ENCODE measurements at regions not wholly inside any gene's neighbourhood (a gene's known extent, or its start where the extent isn't known, plus 50 kb on each side); places are given as distances from the start of the nearest gene placed in this dataset.

DNA sequence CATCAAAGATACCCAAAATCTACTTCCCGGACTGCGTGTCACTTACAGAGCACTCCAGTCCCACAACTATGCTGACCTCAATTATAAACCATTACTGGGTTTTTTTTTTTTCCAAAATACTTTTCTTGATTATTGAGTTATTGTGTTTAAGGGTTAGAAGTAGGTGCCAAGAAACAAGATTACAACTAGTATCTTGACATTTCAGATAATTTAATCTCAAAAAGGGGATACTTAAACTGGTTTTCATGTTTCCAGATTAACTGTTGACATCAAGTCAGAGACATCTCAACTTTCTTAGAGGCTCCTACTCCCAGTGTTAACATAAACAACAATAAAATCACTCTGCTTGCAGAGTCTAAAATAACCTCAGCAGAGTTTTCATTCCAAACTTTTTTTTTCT, 131.2 kb upstream of the ARID2 start:
- no peak for TF ChIP-seq EZH2phosphoT487 (IDR thresholded peaks at IDR 0.05; ENCODE audit: low read depth)
- TF ChIP-seq, protein P1, sequence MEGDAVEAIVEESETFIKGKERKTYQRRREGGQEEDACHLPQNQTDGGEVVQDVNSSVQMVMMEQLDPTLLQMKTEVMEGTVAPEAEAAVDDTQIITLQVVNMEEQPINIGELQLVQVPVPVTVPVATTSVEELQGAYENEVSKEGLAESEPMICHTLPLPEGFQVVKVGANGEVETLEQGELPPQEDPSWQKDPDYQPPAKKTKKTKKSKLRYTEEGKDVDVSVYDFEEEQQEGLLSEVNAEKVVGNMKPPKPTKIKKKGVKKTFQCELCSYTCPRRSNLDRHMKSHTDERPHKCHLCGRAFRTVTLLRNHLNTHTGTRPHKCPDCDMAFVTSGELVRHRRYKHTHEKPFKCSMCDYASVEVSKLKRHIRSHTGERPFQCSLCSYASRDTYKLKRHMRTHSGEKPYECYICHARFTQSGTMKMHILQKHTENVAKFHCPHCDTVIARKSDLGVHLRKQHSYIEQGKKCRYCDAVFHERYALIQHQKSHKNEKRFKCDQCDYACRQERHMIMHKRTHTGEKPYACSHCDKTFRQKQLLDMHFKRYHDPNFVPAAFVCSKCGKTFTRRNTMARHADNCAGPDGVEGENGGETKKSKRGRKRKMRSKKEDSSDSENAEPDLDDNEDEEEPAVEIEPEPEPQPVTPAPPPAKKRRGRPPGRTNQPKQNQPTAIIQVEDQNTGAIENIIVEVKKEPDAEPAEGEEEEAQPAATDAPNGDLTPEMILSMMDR (IDR thresholded peaks at IDR 0.05; ENCODE audit: low read depth, low read length) = no peak
- no peak overlapping the region for H3K27ac ChIP-seq (ENCODE audit: low read length)
- no peak overlapping the region for H3K4me2 ChIP-seq (ENCODE audit: low read length)

DNA sequence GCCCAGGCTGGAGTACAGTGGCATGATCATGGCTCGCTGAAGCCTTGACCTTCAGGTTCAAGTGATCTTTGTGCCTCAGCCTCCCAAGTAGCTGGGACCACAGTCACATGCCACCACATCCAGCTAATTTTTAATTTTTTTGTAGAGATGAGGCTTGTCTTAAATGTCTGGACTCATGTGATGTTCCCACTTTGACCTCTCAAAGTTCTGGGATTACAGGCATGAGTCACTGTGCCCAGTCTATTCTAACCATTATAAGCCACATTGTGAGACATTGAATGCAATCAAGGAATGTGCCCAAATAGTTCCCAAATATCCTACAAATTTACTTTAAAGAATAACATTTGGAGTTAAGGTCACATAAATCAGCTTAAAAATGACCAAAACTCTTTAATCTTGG, 130.7 kb upstream of the ARID2 start:
- no peak for TF ChIP-seq EZH2phosphoT487 (IDR thresholded peaks at IDR 0.05; ENCODE audit: low read depth)
- TF ChIP-seq, protein P1 (IDR thresholded peaks at IDR 0.05; ENCODE audit: low read depth, low read length) = no peak
- Histone ChIP-seq H3K4me3 (ENCODE audit: low read length) (no peak overlapping the region), H3K9me3 (ENCODE audit: insufficient read depth, low read length) (no peaks in the 10 kb centered on the region), H3K27me3 (ENCODE audit: low read depth, low read length) (peaks cover 10% of the 10 kb centered on the region), H4K20me1 (ENCODE audit: insufficient read depth, low read length) (no peaks in the 10 kb centered on the region), H2AFZ (ENCODE audit: low read depth, low read length) (no peak overlapping the region), H3K4me2 (ENCODE audit: low read length) (no peak overlapping the region), H3K4me1 (ENCODE audit: low read length) (no peaks in the 10 kb centered on the region), H3K36me3 (replicated peaks; ENCODE audit: low read depth, low read length) (no peaks in the 10 kb centered on the region), H3K79me2 (ENCODE audit: low read length) (no peaks in the 10 kb centered on the region), H3K27ac (ENCODE audit: low read length) (no peak overlapping the region), H3K9ac (ENCODE audit: low read length) (no peak overlapping the region)

More for the DNA sequence above, 131.2 kb upstream of the ARID2 start:
- H3K36me3 ChIP-seq (replicated peaks; ENCODE audit: low read depth, low read length) = no peaks in the 10 kb centered on the region
- no peaks in the 10 kb centered on the region for H3K9me3 ChIP-seq (ENCODE audit: insufficient read depth, low read length)
- H3K4me3 ChIP-seq (ENCODE audit: low read length) = no peak overlapping the region
- no peaks in the 10 kb centered on the region for H3K4me1 ChIP-seq (ENCODE audit: low read length)
- no peak overlapping the region for H2AFZ ChIP-seq (ENCODE audit: low read depth, low read length)
- H3K79me2 ChIP-seq (ENCODE audit: low read length) = no peaks in the 10 kb centered on the region
- no peaks in the 10 kb centered on the region for H4K20me1 ChIP-seq (ENCODE audit: insufficient read depth, low read length)
- H3K9ac ChIP-seq (ENCODE audit: low read length) = no peak overlapping the region
- peaks cover 10% of the 10 kb centered on the region for H3K27me3 ChIP-seq (ENCODE audit: low read depth, low read length)

- Histone ChIP-seq H3K36me3 (replicated peaks; ENCODE audit: low read depth, low read length) (no peaks in the 10 kb centered on the region), H3K9ac (ENCODE audit: low read length) (no peak overlapping the region), H2AFZ (ENCODE audit: low read depth, low read length) (no peak overlapping the region), H3K79me2 (ENCODE audit: low read length) (no peaks in the 10 kb centered on the region), H3K4me2 (ENCODE audit: low read length) (no peak overlapping the region), H3K9me3 (ENCODE audit: insufficient read depth, low read length) (no peaks in the 10 kb centered on the region), H3K4me1 (ENCODE audit: low read length) (no peaks in the 10 kb centered on the region), H3K27ac (ENCODE audit: low read length) (no peak overlapping the region), H4K20me1 (ENCODE audit: insufficient read depth, low read length) (no peaks in the 10 kb centered on the region), H3K4me3 (ENCODE audit: low read length) (no peak overlapping the region), H3K27me3 (ENCODE audit: low read depth, low read length) (peaks cover 10% of the 10 kb centered on the region)
- TF ChIP-seq, protein P1 (IDR thresholded peaks at IDR 0.05; ENCODE audit: low read depth, low read length) = no peak
- no peak for TF ChIP-seq EZH2phosphoT487 (IDR thresholded peaks at IDR 0.05; ENCODE audit: low read depth)
These were observed 130.3 kb upstream of the ARID2 start for GRCh38 chr12:45599196-45599595.

DNA sequence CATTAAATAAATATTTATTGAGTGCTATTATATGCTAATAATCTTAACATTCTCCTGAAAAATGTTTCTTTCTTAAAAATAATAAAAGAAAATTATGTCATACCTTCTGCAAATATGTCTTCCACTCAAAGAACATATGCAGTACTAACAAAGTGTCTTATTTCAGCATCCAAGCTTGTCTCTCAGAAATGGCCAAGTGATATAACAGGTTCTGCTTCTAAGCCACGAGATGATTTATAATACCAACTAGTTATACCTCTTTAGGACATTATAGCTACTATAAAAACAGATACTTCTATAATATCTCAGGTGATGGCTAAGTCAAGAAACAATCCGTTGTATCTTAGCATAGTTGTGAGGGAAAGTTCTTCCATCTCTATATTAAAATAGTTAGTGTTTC, 128.1 kb upstream of the ARID2 start:
- Histone ChIP-seq H3K79me2 (ENCODE audit: low read length) (no peaks in the 10 kb centered on the region), H3K27me3 (ENCODE audit: low read depth, low read length) (peaks cover 7% of the 10 kb centered on the region), H2AFZ (ENCODE audit: low read depth, low read length) (no peak overlapping the region), H3K4me3 (ENCODE audit: low read length) (no peak overlapping the region), H3K27ac (ENCODE audit: low read length) (no peak overlapping the region), H4K20me1 (ENCODE audit: insufficient read depth, low read length) (no peaks in the 10 kb centered on the region), H3K4me2 (ENCODE audit: low read length) (no peak overlapping the region), H3K36me3 (replicated peaks; ENCODE audit: low read depth, low read length) (no peaks in the 10 kb centered on the region), H3K9me3 (ENCODE audit: insufficient read depth, low read length) (peaks cover 6% of the 10 kb centered on the region; the same call in 1 of the 2 replicates), H3K9ac (ENCODE audit: low read length) (no peak overlapping the region), H3K4me1 (ENCODE audit: low read length) (no peaks in the 10 kb centered on the region)
- TF ChIP-seq EZH2phosphoT487 (IDR thresholded peaks at IDR 0.05; ENCODE audit: low read depth) = no peak
- TF ChIP-seq, protein P1 (IDR thresholded peaks at IDR 0.05; ENCODE audit: low read depth, low read length) = no peak
